ENCODE measurements at regions not wholly inside any gene's neighbourhood (a gene's known extent, or its start where the extent isn't known, plus 50 kb on each side); places are given as distances from the start of the nearest gene placed in this dataset.
"Not testable (repeated sequence)": the region's sequence is repeated elsewhere in the genome, so short reads cannot be mapped to it uniquely, and the experiment has no call there.

GRCh38 chrX:3445806-3446490 is 99.5 kb upstream of the MXRA5 start:
- DNase-seq, result no peak
- no peaks in the 10 kb centered on the region for H3K9me3 ChIP-seq (ENCODE audit: control insufficient read depth in 2 of 3, low read length in 3 of 3)
- no peak for ATAC-seq
- no peak overlapping the region for H3K4me3 ChIP-seq (ENCODE audit: low read length)
- Mint-ChIP-seq H3K27me3 (peaks cover 0 to 11% (median 0%) of the 10 kb centered on the region in 5 donors), H3K4me3 (no peak overlapping the region), H3K9me3 (peaks cover 0 to 4% (median 0%) of the 10 kb centered on the region in 11 donors), H3K4me1 (no peaks in the 10 kb centered on the region), H3K36me3 (no peaks in the 10 kb centered on the region), H3K27ac (no peak overlapping the region)
- H3K4me1 ChIP-seq (ENCODE audit: control insufficient read depth in 2 of 2, insufficient read depth in 2 of 2, low read length in 2 of 2), result no peaks in the 10 kb centered on the region
- no peaks in the 10 kb centered on the region for H3K27me3 ChIP-seq (ENCODE audit: control insufficient read depth in 2 of 2, insufficient read depth in 2 of 2, low read length in 2 of 2)
- H3K27ac ChIP-seq (ENCODE audit: low read depth, low read length), result no peak overlapping the region
- intact Hi-C loops (cut with micrococcal nuclease), result no loop called here
- POLR2A ChIA-PET, result no interaction called here
- CTCF ChIA-PET, result no interaction called here
- no peaks in the 10 kb centered on the region for H3K36me3 ChIP-seq (ENCODE audit: control insufficient read depth in 2 of 3, insufficient read depth in 3 of 3, low read length in 3 of 3)

GRCh38 chrX:3443184-3443583 is 96.7 kb upstream of the MXRA5 start:
- no peaks in the 10 kb centered on the region for H3K27me3 ChIP-seq (ENCODE audit: control insufficient read depth in 2 of 2, insufficient read depth in 2 of 2, low read length in 2 of 2)

GRCh38 chrX:3442691-3443090 is 96.2 kb upstream of the MXRA5 start:
- Histone ChIP-seq H3K9me3 (ENCODE audit: control insufficient read depth in 2 of 3, low read length in 3 of 3) (no peaks in the 10 kb centered on the region), H3K27me3 (ENCODE audit: control insufficient read depth in 2 of 2, insufficient read depth in 2 of 2, low read length in 2 of 2) (no peaks in the 10 kb centered on the region), H3K27ac (ENCODE audit: low read depth, low read length) (no peak overlapping the region), H3K4me1 (ENCODE audit: control insufficient read depth in 2 of 2, insufficient read depth in 2 of 2, low read length in 2 of 2) (no peaks in the 10 kb centered on the region), H3K4me3 (ENCODE audit: low read length) (no peak overlapping the region), H3K36me3 (ENCODE audit: control insufficient read depth in 2 of 3, insufficient read depth in 3 of 3, low read length in 3 of 3) (no peaks in the 10 kb centered on the region)
- ATAC-seq, result no peak
- POLR2A ChIA-PET, result no interaction called here
- peaks cover 0 to 4% (median 0%) of the 10 kb centered on the region in 5 donors for H3K27me3 Mint-ChIP-seq
- H3K27ac Mint-ChIP-seq, result no peak overlapping the region
- no peak for DNase-seq
- H3K4me1 Mint-ChIP-seq, result no peaks in the 10 kb centered on the region
- CTCF ChIA-PET, result no interaction called here
- H3K36me3 Mint-ChIP-seq, result no peaks in the 10 kb centered on the region
- H3K9me3 Mint-ChIP-seq, result peaks cover 0 to 5% (median 2%) of the 10 kb centered on the region in 11 donors
- no peak overlapping the region for H3K4me3 Mint-ChIP-seq
- intact Hi-C loops (cut with micrococcal nuclease), result no loop called here

More at GRCh38 chrX:3443184-3443583, 96.7 kb upstream of the MXRA5 start:
- Mint-ChIP-seq H3K27ac (no peak overlapping the region), H3K27me3 (peaks cover 0 to 9% (median 0%) of the 10 kb centered on the region in 5 donors), H3K36me3 (no peaks in the 10 kb centered on the region), H3K9me3 (peaks cover 0 to 5% (median 3%) of the 10 kb centered on the region in 11 donors), H3K4me3 (no peak overlapping the region), H3K4me1 (no peaks in the 10 kb centered on the region)
- Histone ChIP-seq H3K27ac (ENCODE audit: low read depth, low read length) (no peak overlapping the region), H3K4me3 (ENCODE audit: low read length) (no peak overlapping the region), H3K9me3 (ENCODE audit: control insufficient read depth in 2 of 3, low read length in 3 of 3) (no peaks in the 10 kb centered on the region), H3K4me1 (ENCODE audit: control insufficient read depth in 2 of 2, insufficient read depth in 2 of 2, low read length in 2 of 2) (no peaks in the 10 kb centered on the region), H3K36me3 (ENCODE audit: control insufficient read depth in 2 of 3, insufficient read depth in 3 of 3, low read length in 3 of 3) (no peaks in the 10 kb centered on the region)
- no peak for ATAC-seq
- DNase-seq, result no peak
- intact Hi-C loops (cut with micrococcal nuclease), result no loop called here
- ChIA-PET CTCF (no interaction called here), POLR2A (no interaction called here)

- no peaks in the 10 kb centered on the region for H3K36me3 Mint-ChIP-seq
- ChIA-PET POLR2A (no interaction called here), CTCF (no interaction called here)
- Histone ChIP-seq H3K4me3 (ENCODE audit: low read length) (no peak overlapping the region), H3K36me3 (ENCODE audit: control insufficient read depth in 2 of 3, insufficient read depth in 3 of 3, low read length in 3 of 3) (no peaks in the 10 kb centered on the region), H3K27me3 (ENCODE audit: control insufficient read depth in 2 of 2, insufficient read depth in 2 of 2, low read length in 2 of 2) (no peaks in the 10 kb centered on the region), H3K9me3 (ENCODE audit: control insufficient read depth in 2 of 3, low read length in 3 of 3) (no peaks in the 10 kb centered on the region), H3K27ac (ENCODE audit: low read depth, low read length) (no peak overlapping the region), H3K4me1 (ENCODE audit: control insufficient read depth in 2 of 2, insufficient read depth in 2 of 2, low read length in 2 of 2) (no peaks in the 10 kb centered on the region)
- H3K9me3 Mint-ChIP-seq, result peaks cover 0 to 5% (median 2%) of the 10 kb centered on the region in 11 donors
- H3K27ac Mint-ChIP-seq, result no peak overlapping the region
- intact Hi-C loops (cut with micrococcal nuclease), result no loop called here
- H3K4me1 Mint-ChIP-seq, result no peaks in the 10 kb centered on the region
- H3K27me3 Mint-ChIP-seq, result peaks cover 0 to 4% (median 0%) of the 10 kb centered on the region in 5 donors
- no peak for DNase-seq
- ATAC-seq, result no peak
- H3K4me3 Mint-ChIP-seq, result no peak overlapping the region
Measured at GRCh38 chrX:3440981-3441380, 94.5 kb upstream of the MXRA5 start.

- H3K9me3 ChIP-seq (ENCODE audit: control insufficient read depth in 2 of 3, low read length in 3 of 3); H3K9me3 Mint-ChIP-seq; ATAC-seq; H3K4me3 Mint-ChIP-seq; CTCF ChIA-PET; H3K36me3 Mint-ChIP-seq; H3K27me3 ChIP-seq (ENCODE audit: control insufficient read depth in 2 of 2, insufficient read depth in 2 of 2, low read length in 2 of 2); H3K4me3 ChIP-seq (ENCODE audit: low read length); H3K4me1 ChIP-seq (ENCODE audit: control insufficient read depth in 2 of 2, insufficient read depth in 2 of 2, low read length in 2 of 2); DNase-seq; H3K36me3 ChIP-seq (ENCODE audit: control insufficient read depth in 2 of 3, insufficient read depth in 3 of 3, low read length in 3 of 3); intact Hi-C loops (cut with micrococcal nuclease); POLR2A ChIA-PET; H3K27ac Mint-ChIP-seq; H3K27ac ChIP-seq (ENCODE audit: low read depth, low read length); H3K27me3 Mint-ChIP-seq; H3K4me1 Mint-ChIP-seq: not testable (repeated sequence)
Measured at GRCh38 chrX:3435916-3436315, 89.5 kb upstream of the MXRA5 start.

- H3K36me3 Mint-ChIP-seq, result no peaks in the 10 kb centered on the region
- DNase-seq (no peak), ATAC-seq (no peak)
- peaks cover 0 to 5% (median 0%) of the 10 kb centered on the region in 11 donors for H3K9me3 Mint-ChIP-seq
- intact Hi-C loops (cut with micrococcal nuclease), result no loop called here
- Histone ChIP-seq H3K4me1 (ENCODE audit: control insufficient read depth in 2 of 2, insufficient read depth in 2 of 2, low read length in 2 of 2) (no peaks in the 10 kb centered on the region), H3K36me3 (ENCODE audit: control insufficient read depth in 2 of 3, insufficient read depth in 3 of 3, low read length in 3 of 3) (no peaks in the 10 kb centered on the region), H3K9me3 (ENCODE audit: control insufficient read depth in 2 of 3, low read length in 3 of 3) (no peaks in the 10 kb centered on the region), H3K27ac (ENCODE audit: low read depth, low read length) (no peak overlapping the region), H3K4me3 (ENCODE audit: low read length) (no peak overlapping the region), H3K27me3 (ENCODE audit: control insufficient read depth in 2 of 2, insufficient read depth in 2 of 2, low read length in 2 of 2) (no peaks in the 10 kb centered on the region)
- ChIA-PET CTCF (no interaction called here), POLR2A (no interaction called here)
- no peak overlapping the region for H3K27ac Mint-ChIP-seq
- H3K27me3 Mint-ChIP-seq, result peaks cover 0 to 6% (median 0%) of the 10 kb centered on the region in 5 donors
- H3K4me3 Mint-ChIP-seq, result no peak overlapping the region
- H3K4me1 Mint-ChIP-seq, result no peaks in the 10 kb centered on the region
Measured at GRCh38 chrX:3435057-3435456, 88.6 kb upstream of the MXRA5 start.

- Mint-ChIP-seq H3K4me3 (no peak overlapping the region), H3K27ac (no peak overlapping the region), H3K9me3 (peaks cover 0 to 2% (median 0%) of the 10 kb centered on the region in 11 donors), H3K27me3 (peaks cover 0 to 6% (median 0%) of the 10 kb centered on the region in 5 donors), H3K4me1 (no peaks in the 10 kb centered on the region), H3K36me3 (no peaks in the 10 kb centered on the region)
- no peaks in the 10 kb centered on the region for H3K27me3 ChIP-seq (ENCODE audit: control insufficient read depth in 2 of 2, insufficient read depth in 2 of 2, low read length in 2 of 2)
- DNase-seq (no peak), ATAC-seq (no peak)
- ChIA-PET CTCF (no interaction called here), POLR2A (no interaction called here)
- no peak overlapping the region for H3K4me3 ChIP-seq (ENCODE audit: low read length)
- intact Hi-C loops (cut with micrococcal nuclease), result no loop called here
- H3K36me3 ChIP-seq (ENCODE audit: control insufficient read depth in 2 of 3, insufficient read depth in 3 of 3, low read length in 3 of 3), result no peaks in the 10 kb centered on the region
- H3K9me3 ChIP-seq (ENCODE audit: control insufficient read depth in 2 of 3, low read length in 3 of 3), result no peaks in the 10 kb centered on the region
- H3K27ac ChIP-seq (ENCODE audit: low read depth, low read length), result no peak overlapping the region
- H3K4me1 ChIP-seq (ENCODE audit: control insufficient read depth in 2 of 2, insufficient read depth in 2 of 2, low read length in 2 of 2), result no peaks in the 10 kb centered on the region
Measured at GRCh38 chrX:3428792-3429191, 82.3 kb upstream of the MXRA5 start.
